ENCODE measurements at regions not wholly inside any gene's neighbourhood (a gene's known extent, or its start where the extent isn't known, plus 50 kb on each side); places are given as distances from the start of the nearest gene placed in this dataset.
A peak's percentile ranks its signal among the peaks of the same experiment; 100 is the strongest.

DNA sequence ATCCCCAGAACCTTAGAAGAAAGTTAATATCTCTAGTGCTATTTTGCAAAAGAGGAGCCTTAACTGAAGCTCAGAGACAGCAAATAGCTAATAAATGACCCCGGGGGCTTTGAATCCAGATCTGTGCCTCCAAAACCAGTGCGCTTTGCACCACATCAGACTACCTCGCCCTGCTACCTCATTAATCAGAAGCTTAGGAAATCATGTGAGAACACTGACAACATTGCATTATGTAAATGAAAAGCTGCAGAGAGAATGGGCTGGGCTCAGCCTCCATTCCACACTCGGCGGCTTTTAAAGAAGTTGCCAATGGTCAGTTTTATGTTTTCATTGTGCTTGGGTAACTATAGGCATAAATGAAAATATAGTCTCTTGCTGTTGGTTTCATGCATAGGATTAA, 54.0 kb upstream of the STMND1 start:
- DNase-seq, result no peak

DNA sequence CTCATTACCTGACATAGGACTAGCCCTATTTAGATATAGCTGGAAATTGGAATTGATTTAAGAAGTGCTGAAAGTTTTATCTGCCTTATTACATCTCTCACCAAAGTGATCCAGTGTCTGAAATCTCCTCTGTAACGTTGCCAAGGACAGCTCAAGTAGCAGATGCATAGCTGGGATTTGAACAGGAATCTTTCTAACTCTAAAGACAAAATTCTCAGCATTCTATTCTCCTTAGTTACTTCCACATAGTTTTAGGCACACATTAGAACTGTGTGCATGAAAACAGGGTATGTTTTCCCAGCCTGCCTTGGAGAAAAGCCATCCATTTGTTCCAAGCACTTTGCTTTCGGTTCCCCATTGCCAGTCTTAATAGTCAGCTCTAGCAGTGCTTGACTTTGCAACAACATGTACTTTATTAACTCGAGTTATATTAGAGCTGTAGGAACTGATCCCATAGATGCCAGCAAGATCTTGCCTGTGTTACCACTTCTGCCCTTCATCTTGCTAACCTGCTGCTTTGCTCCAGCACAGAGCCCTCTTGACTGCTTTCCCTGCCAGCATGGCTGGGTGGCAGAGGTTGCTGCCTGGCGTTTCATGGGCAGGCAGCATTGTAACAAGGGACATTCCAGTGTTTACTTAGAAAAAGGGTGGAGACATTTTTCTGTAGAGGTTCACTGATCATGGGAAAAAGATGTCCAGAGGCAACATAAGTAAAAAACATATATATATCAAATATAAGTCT, 56.1 kb upstream of the STMND1 start:
- DNase-seq, result no peak

DNA sequence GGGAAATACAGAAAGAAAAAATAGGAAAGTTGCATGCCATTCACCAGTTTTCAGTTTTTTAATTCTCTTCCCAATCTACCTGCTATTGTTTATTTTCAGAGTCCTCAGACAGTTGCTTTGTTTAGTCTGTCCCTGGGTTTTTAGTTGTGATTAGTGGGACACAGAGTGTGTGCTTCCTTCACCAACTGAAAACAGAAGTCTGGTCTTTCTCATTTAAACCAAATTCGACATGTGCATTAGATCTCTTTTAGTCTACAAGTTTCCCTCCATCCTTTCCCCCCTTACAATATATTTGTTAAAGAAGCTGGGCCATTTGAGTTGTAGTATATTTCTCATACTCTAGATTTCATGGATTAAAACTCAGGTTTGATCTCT, 58.7 kb upstream of the STMND1 start:
- DNase-seq, result no peak

DNA sequence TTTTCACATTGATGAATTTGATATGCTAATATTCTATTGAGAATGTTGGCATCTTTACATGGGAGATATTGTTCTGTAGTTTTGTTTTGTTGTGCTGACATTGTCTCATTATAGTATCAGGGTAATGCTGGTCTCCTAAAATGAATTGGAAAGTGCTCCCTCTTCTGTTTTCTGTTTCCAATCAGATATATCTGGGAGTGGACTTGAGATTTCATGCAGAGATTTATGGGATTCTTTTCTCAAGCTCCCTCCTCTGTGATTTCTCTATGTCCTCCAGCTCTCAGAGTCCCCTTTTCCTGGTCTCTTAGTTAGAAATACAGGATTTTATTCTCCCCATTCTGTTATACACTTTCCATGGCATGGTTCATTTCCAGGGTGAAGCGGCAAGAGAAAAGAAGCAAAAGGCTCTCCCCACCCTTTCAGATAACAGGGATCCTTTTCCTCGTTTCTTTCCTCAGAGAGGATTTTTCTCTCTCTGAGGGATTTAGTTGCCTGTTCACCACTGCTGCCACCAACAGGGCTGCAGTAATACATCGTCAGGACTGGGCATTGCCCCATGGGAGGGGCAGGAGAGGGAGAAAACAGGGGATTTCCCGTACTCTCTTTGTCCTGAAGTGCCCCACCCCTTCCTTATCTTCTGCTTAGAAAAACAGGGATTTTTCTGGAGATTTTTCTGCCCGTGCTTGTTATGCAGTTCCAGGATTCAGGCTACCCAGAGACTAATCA, 59.3 kb upstream of the STMND1 start:
- DNase-seq, result no peak

DNA sequence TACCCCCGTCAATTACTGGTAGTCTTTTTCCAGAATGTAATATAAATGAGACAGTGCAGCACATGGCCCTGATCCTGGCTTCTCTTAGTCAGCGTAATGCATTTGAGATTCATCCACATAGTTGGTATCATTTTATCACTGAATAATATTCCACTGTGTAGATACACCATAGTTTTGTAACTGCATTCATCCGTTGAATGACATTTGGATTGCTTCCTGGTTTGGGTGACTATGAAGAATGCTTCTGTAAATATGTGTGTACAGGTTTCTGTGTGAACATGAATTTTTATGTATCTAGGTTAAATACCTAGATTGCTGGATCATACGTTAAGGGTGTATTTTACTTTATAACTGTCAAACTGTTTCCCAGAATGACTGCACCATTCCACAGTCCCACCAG, 62.6 kb upstream of the STMND1 start:
- DNase-seq, result no peak

DNA sequence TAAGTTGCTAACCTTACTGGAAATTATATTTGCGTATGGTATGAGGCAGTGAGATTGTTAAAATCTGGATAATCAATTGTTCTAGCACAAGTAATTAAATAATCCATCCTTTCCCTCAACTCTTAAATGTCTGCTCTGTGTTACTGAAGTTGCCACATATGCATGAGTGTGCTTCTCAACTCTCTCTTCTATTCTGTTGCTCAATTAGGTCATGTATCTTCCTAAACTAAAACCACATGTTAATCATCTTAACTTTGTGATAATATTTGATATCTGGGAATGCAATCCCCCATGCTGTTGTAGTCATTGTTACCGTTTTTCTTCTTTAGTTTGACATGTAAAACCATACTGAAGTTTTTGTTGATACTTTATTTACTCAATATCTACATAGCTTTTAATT, 63.5 kb upstream of the STMND1 start:
- DNase-seq, result no peak

DNA sequence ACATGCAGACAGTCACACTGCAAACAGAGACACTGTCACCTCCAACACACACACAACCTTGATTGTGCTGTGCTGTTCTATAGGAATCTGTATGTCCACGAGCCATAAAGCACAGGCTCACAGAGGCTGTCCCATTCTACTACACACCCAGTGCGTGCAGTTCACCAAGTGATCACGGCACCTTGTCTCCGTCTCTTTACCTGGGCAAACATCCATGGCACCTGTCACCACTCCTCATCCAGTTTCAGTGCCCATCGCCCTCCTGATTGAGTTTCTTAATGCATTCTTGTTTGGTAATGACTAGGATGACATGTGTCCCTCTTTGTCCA, 65.8 kb upstream of the STMND1 start:
- DNase-seq, result no peak

DNA sequence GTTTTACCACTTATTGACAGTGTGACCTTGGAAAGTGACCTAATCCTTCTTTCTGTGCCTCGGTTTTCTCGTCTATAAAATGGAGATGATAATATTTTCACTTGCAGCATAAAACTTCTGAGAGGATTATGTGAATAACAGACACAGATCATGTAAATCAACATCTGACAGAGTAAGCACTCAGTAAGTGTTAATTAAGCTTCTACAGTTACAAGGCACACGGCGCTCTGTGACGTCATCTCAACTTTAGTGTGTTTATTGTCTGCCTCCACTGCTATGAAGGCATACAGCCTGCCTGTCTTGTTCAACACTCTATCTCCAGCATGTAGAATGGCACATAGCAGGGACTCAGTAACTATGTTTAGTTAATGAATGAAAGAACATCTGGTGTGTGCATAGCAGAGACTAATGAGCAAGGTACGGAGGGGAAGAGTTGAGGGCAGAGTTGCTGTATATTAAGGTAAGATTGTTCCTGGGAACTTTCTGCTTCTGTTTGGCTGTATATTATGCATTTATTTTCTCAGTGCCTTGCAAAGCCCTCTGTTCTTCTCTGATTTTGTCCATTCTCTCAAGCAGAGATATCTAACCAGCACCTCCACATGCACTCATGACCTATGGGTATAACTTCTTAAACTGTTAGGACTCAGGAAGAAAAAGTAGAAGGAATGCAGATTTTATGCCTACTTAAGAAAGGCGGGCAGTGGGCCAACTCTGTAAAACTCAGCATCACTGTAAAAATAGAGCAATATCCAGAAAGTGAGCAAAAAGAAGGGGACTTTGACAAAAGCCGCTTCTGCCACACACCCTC, 66.4 kb upstream of the STMND1 start:
- DNase-seq, result no peak

DNA sequence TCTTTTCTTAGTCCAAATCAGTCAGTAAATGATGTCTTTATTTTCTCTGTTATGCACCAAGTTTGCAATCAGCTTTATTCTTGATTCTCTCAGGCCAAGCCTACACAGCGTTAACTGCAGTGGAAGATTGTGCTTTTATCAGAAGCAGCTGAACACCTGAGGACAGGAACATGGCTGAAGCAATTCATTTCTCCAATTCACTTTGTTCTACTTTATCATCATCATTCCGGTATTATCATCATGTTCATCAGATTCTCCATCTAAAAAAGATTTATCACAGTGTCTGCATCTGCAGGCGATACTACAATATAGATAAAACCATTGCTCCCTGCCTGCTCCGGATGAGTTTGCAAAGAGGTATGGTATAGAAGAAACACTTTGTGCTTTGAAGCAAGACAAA, 68.1 kb upstream of the STMND1 start:
- no peak for DNase-seq

DNA sequence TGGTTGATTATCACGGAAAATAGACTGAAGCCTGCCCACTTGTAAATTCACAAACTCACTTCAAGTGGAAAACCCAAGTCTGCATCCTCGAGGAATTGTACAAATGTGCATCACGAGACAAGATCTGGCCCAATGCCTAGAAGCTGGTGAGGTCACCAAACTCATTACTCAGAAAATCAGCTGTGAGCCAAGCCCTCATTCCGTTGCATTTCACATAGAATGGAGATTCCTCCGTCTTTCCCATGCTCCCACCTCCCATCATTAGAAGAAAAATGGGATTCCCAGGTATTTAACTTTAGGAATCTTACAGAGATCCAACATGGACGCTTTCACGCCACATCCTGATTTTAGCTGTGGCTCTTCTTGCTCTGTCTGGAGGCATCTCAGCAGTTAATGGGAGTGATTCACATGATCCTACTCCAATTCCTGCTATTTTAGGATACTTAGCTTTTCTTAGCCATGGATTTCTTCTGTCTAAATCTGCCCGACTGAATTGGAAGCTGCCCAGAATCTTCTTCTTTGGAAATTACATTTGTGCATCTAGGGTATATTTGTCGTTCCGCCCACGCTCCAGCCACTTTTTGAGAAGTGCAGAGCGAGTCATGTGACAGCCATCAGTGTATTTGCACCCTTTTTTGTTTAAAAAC, 68.7 kb upstream of the STMND1 start:
- DNase-seq, result peak; percentile 5

DNA sequence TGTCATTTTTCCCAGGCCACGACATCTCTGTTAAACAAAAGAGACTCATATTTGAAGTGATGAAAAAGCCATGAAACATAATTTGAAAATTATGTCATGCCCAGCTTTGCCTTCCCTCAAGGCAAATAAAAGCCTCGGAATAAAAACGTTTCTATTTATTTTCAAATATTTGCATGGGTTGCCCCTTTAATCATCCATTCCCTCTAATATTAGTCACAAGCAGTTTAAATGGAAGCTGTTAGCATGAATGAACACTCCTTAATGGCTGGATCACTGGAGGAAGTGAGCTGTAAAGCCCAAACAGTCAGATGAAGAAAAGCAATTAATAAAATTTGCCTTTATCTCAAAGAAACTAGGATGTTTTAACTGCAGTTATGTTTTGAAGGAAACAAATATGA, 69.3 kb upstream of the STMND1 start:
- DNase-seq, result no peak

DNA sequence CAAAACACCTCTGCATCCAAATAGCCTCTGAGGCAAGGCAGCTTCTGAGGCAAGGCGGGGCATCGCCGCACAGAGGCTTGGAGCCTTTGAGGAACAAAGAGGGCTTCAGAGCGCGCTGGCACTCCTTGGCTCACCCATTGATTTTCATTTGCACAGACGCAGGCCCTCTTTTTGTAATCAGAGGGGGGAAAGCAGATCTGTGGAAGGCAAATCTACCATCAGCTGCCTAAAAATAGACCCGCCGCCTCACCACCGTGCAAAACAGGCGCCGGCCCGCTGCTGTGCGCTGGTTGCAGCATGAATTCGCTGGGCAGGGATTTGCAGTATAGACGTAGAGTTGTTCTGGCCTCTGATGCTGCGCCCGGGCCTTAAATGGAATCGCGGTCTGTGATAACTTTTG, 69.9 kb upstream of the STMND1 start:
- DNase-seq, result no peak

DNA sequence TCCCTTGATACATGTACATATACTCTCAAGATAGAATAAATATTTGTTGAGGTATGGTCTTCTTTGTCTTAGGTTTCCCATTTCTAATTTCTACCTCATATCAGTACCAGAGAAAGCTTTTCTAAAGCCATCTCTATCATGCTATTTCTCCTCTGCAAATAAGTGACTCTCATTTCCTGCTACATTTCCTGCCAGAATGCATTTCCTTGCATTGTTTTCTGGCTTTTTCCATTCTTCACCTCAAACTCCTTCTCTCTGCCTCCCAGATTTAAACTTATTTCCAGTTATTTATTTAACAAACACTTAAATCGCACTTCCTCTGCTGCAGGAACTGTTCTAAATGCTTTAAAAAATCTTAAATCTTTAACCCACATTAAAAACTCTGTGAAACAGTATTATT, 74.4 kb upstream of the STMND1 start:
- DNase-seq, result no peak

DNA sequence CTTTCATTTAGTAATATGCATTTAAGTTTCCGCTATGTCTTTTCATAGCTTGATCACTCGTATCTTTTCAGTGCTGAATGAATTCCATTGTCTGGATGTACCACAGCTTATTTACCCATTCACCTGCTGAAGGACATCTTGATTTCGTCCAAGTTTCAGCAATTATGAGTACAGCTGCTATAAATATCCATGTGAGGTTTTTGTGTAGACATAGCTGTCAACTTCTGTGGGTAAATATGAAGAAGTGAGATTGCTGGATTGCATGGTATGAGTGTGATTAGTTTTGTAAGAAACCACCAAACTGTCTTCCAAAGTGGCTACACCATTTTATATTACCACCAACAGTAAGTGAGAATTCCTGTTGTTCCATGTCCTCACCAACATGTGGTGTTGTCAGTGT, 79.2 kb upstream of the STMND1 start:
- DNase-seq, result no peak

DNA sequence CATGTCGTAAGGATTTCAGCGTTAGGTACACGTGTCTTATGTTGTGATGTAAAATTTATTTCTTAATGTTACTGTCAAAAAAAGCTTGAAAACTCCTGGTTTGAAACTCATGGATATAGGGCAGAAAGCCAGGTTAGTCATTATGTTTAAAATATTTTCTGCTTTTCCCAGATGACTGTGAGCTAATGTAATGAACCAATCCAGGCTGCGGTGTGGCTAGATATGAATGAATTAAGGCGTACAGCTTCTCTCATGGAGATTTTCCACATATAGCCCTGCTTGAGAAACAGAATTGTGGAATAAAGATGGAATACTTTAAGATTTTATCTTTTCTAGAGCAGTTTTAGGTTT, 80.3 kb upstream of the STMND1 start:
- DNase-seq, result no peak

DNA sequence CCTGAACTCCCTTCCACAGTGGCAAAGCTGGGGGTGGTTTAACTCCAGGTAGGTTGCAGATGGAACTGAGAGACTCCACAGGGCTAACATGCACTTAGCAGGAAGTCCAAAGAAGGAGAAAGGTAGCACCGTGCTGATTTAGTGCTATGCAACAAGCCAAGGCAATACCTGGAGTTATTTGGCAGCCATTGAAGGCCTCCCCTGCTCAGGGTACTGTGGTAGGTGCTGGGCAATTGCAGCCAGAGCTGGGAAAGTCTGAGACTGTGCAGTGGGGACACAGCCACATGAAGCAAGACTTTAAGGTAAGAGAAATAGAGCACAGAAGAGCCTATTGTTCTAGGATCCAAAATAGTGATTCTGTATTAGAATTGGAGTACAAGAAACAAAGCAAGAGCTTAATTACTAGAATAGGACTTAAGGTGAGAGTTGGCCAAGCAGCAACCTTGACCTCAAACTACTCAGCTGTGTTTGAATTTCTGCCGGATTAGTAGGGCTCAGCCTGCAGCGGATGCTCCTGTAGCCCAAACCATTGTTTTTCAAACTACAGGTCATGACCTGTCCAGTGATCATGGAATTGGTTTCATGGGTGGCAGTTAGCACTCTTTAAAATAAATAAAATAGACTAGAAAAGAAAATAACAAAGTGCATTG, 80.8 kb upstream of the STMND1 start:
- DNase-seq, result no peak

DNA sequence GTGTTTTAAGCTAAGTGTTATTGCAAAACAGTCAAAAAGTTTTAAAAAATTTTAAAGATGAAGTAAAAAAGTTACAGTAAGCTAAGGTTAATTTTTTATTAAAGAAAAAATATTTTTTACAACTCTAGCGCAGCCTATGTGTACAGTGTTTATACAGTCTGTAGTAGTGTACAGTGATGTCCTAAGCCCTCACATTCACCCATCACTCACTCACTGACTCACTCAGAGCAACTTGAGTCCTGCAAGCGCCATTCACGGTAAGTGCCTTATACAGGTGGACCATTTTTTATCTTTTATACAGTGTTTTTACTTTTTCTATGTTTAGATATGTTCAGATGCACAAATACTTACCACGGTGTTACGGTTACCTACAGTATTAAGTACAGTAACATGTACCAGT, 83.4 kb upstream of the STMND1 start:
- DNase-seq, result no peak

DNA sequence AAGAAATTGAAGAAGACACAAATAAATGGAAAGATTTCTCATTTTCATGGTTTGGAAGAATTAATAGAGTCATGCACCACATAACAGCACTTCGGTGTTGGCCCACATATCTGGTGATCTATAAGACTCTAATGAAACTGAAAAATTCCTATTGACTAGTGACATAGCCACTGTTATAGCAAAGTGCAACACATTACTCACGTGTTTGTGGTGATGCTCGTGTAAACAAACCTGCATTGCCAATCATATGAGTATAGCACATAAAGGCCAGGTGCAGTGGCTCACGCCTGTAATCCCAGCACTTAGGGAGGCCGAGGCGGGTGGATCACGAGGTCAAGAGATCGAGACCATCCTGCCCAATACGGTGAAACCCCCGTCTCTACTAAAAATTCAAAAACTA, 84.4 kb upstream of the STMND1 start:
- DNase-seq, result no peak

DNA sequence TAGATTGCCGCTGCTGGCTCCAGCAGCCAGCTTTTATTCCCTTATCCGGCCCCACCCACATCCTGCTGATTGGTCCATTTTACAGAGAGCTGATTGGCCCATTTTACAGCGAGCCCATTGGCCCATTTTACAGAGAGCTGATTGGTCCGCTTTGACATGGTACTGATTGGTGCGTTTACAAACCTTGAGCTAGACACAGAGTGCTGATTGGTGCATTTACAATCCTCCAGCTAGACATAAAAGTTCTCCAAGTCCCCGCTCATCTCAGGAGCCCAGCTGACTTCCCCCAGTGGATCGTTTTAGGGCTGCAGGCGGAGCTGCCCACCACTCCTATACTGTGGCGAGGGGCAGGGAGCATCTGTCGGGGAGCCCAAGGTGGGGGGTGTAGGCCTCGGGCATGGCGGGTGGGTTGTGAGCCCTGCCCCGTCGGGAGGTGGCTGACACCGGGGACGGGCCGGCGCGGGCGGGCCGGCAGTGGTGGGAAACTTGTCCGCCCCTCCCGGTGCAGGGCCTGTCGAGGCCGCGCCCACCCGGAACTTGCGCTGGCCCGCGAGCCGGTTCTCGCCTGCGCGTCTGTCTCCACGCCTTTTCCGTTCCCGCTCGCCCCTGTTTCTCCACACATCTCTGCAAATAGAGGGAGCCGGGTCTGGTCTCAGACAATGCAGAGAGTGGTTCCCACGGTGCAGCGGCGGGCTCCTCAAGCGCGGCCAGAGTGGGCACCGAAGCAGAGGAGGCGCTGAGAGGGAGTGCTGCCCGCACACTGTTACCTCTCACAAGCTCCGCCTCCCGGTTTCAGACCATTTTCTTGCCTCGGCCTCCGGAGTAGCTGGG, 86.1 kb upstream of the STMND1 start:
- peak; percentile 5 for DNase-seq

DNA sequence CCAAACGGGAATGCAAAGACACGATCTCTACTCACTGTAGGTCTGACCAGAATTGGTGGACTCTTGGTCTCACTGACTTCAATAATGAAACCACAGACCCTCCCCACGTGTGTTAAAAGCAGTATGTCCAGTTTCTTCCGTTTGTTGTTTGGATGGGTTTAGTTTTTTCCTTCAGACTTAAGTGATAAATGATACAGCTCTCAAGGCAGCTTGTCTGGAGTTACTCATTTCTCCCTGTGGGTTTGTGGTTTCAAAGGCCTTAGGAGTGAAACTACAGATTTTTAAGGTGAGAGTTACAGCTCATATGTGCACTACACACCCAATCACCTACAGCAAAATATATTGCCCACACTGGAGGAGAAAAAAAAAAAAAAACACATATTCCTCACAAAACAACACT, 86.7 kb upstream of the STMND1 start:
- no peak for DNase-seq

DNA sequence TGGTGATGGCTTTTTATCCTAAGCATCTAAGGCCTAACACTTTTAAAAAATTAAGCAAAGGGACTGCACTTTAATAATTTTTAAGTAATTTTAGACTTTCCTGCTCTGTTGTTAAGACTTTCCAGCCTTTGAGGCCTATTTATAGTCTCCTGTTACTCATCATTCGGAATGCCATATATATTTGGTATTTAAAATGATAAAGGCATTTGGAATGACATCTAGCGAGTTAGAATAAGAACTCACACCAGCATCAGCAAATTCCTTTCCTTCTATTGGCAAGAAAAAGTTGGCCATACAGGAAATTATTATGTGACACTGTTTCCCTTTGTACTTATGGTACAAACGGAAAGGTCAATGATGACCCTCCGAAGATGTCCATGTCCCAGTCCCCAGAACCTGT, 88.1 kb upstream of the STMND1 start:
- no peak for DNase-seq
